AG20443 (cell line): ENCODE measurements at regions not wholly inside any gene's neighbourhood (a gene's known extent, or its start where the extent isn't known, plus 50 kb on each side); places are given as distances from the start of the nearest gene placed in this dataset.
A peak's percentile ranks its signal among the peaks of the same experiment; 100 is the strongest.

Source experiments
- DNase-seq: peaks from one replicate; pipeline ENCODE4 v3.0.0; 2012; ENCODE audit warnings: low spot score, mixed read lengths

- DNase-seq = no peak
These were observed 135.3 kb upstream of the KCNG1 start for GRCh38 chr20:51158226-51158625.

GRCh38 chr20:51156041-51156982, 133.4 kb upstream of the KCNG1 start:
- peak; percentile 65 for DNase-seq

GRCh38 chr20:51154708-51155690, 132.1 kb upstream of the KCNG1 start:
- no peak for DNase-seq

- no peak for DNase-seq
These were observed 131.2 kb upstream of the KCNG1 start for GRCh38 chr20:51153867-51154707.

GRCh38 chr20:51148941-51149340, 126.0 kb upstream of the KCNG1 start:
- no peak for DNase-seq

GRCh38 chr20:51144476-51144875, 121.6 kb upstream of the KCNG1 start:
- no peak for DNase-seq

GRCh38 chr20:51143652-51144051, 120.7 kb upstream of the KCNG1 start:
- DNase-seq = no peak

- DNase-seq = no peak
These were observed 119.5 kb upstream of the KCNG1 start for GRCh38 chr20:51142448-51142847.

GRCh38 chr20:51140671-51141070, 117.8 kb upstream of the KCNG1 start:
- no peak for DNase-seq

GRCh38 chr20:51139891-51140290, 117.0 kb upstream of the KCNG1 start:
- no peak for DNase-seq

- no peak for DNase-seq
These were observed 115.7 kb upstream of the KCNG1 start for GRCh38 chr20:51138576-51138975.

- no peak for DNase-seq
These were observed 114.6 kb upstream of the KCNG1 start for GRCh38 chr20:51137461-51137860.

GRCh38 chr20:51135926-51136715, 113.2 kb upstream of the KCNG1 start:
- DNase-seq = no peak

- no peak for DNase-seq
These were observed 111.5 kb upstream of the KCNG1 start for GRCh38 chr20:51134405-51134804.

GRCh38 chr20:51132279-51132678, 109.4 kb upstream of the KCNG1 start:
- DNase-seq = peak; percentile 27

- no peak for DNase-seq
These were observed 108.9 kb upstream of the KCNG1 start for GRCh38 chr20:51131811-51132210.

GRCh38 chr20:51129147-51129776, 106.4 kb upstream of the KCNG1 start:
- no peak for DNase-seq

- peak; percentile 87 for DNase-seq
These were observed 105.3 kb upstream of the KCNG1 start for GRCh38 chr20:51128198-51128597.

- no peak for DNase-seq
These were observed 104.8 kb upstream of the KCNG1 start for GRCh38 chr20:51127713-51128112.

- no peak for DNase-seq
These were observed 103.4 kb upstream of the KCNG1 start for GRCh38 chr20:51126337-51126736.
